Muscle layer of colon (tissue), 2 donors: ENCODE measurements at regions not wholly inside any gene's neighbourhood (a gene's known extent, or its start where the extent isn't known, plus 50 kb on each side); places are given as distances from the start of the nearest gene placed in this dataset.

Experiments used
- H3K27ac ChIP-seq: one replicate; pipeline ENCODE4 v1.7.0; 2013; ENCODE audit warnings: low read depth, mild to moderate bottlenecking, low read length, moderate library complexity
- H3K27me3 ChIP-seq, 2 donors: one replicate each; pipeline ENCODE4 v1.7.0; 2013; ENCODE audit warnings: low read length in 2 of 2, mild to moderate bottlenecking in 2 of 2; ENCODE audit not compliant: insufficient read depth in 2 of 2, control insufficient read depth in 1 of 2
- H3K36me3 ChIP-seq: one replicate; pipeline ENCODE4 v1.7.0; 2013; ENCODE audit warnings: mild to moderate bottlenecking, low read length; ENCODE audit not compliant: insufficient read depth
- H3K4me1 ChIP-seq: one replicate; pipeline ENCODE4 v1.7.0; 2013; ENCODE audit warnings: mild to moderate bottlenecking, low read length; ENCODE audit not compliant: insufficient read depth
- H3K4me3 ChIP-seq, 2 donors: one replicate each; pipeline ENCODE4 v1.7.0; 2013; ENCODE audit warnings: low read length in 2 of 2, low read depth in 1 of 2, mild to moderate bottlenecking in 1 of 2, moderate library complexity in 1 of 2
- H3K9ac ChIP-seq: one replicate; pipeline ENCODE4 v1.7.0; 2013; ENCODE audit warnings: low read length
- H3K9me3 ChIP-seq: one replicate; pipeline ENCODE4 v1.7.0; 2013; ENCODE audit warnings: mild to moderate bottlenecking, low read length
- donor health status: abdominal sarcoma.
- donor health status: Adenocarcinoma of cecum.

GRCh38 chr13:72104656-72105180 lies 237.7 kb upstream of the DACH1 start:
- Histone ChIP-seq H3K4me1 (no peaks in the 10 kb centered on the region), H3K27me3 (no peaks in the 10 kb centered on the region), H3K36me3 (no peaks in the 10 kb centered on the region), H3K9me3 (no peaks in the 10 kb centered on the region), H3K4me3 (no peak overlapping the region), H3K9ac (no peak overlapping the region), H3K27ac (no peak overlapping the region)

GRCh38 chr13:72101768-72102400 lies 234.9 kb upstream of the DACH1 start:
- Histone ChIP-seq H3K4me3 (no peak overlapping the region), H3K4me1 (no peaks in the 10 kb centered on the region), H3K9ac (no peak overlapping the region), H3K36me3 (no peaks in the 10 kb centered on the region), H3K27me3 (no peaks in the 10 kb centered on the region), H3K9me3 (no peaks in the 10 kb centered on the region), H3K27ac (no peak overlapping the region)

- no peaks in the 10 kb centered on the region for H3K27me3 ChIP-seq
- no peak overlapping the region for H3K4me3 ChIP-seq
- no peaks in the 10 kb centered on the region for H3K9me3 ChIP-seq
- no peak overlapping the region for H3K27ac ChIP-seq
- H3K36me3 ChIP-seq, result no peaks in the 10 kb centered on the region
- H3K4me1 ChIP-seq, result no peaks in the 10 kb centered on the region
- no peak overlapping the region for H3K9ac ChIP-seq
Measured at GRCh38 chr13:72100339-72100738, 233.3 kb upstream of the DACH1 start.

- no peak overlapping the region for H3K9ac ChIP-seq
- no peaks in the 10 kb centered on the region for H3K27me3 ChIP-seq
Measured at GRCh38 chr13:72097568-72097967, 230.6 kb upstream of the DACH1 start.

GRCh38 chr13:72093262-72093661 lies 226.3 kb upstream of the DACH1 start:
- H3K9me3 ChIP-seq, result no peaks in the 10 kb centered on the region
- H3K4me3 ChIP-seq, result no peak overlapping the region
- H3K27ac ChIP-seq, result no peak overlapping the region
- H3K9ac ChIP-seq, result no peak overlapping the region
- no peaks in the 10 kb centered on the region for H3K36me3 ChIP-seq
- H3K4me1 ChIP-seq, result no peaks in the 10 kb centered on the region
- H3K27me3 ChIP-seq, result no peaks in the 10 kb centered on the region

More at GRCh38 chr13:72097568-72097967, 230.6 kb upstream of the DACH1 start:
- Histone ChIP-seq H3K27ac (no peak overlapping the region), H3K4me3 (no peak overlapping the region), H3K9me3 (no peaks in the 10 kb centered on the region), H3K4me1 (no peaks in the 10 kb centered on the region), H3K36me3 (no peaks in the 10 kb centered on the region)

GRCh38 chr13:72074663-72075062 lies 207.7 kb upstream of the DACH1 start:
- Histone ChIP-seq H3K27me3 (no peaks in the 10 kb centered on the region), H3K27ac (no peak overlapping the region), H3K4me3 (no peak overlapping the region), H3K4me1 (no peaks in the 10 kb centered on the region), H3K36me3 (no peaks in the 10 kb centered on the region), H3K9ac (no peak overlapping the region), H3K9me3 (no peaks in the 10 kb centered on the region)

- Histone ChIP-seq H3K9me3 (no peaks in the 10 kb centered on the region), H3K27ac (no peak overlapping the region), H3K4me3 (no peak overlapping the region), H3K9ac (no peak overlapping the region), H3K27me3 (no peaks in the 10 kb centered on the region), H3K4me1 (no peaks in the 10 kb centered on the region), H3K36me3 (no peaks in the 10 kb centered on the region)
Measured at GRCh38 chr13:72072261-72072660, 205.3 kb upstream of the DACH1 start.

GRCh38 chr13:72071713-72072112 lies 204.7 kb upstream of the DACH1 start:
- Histone ChIP-seq H3K4me1 (no peaks in the 10 kb centered on the region), H3K27me3 (no peaks in the 10 kb centered on the region), H3K9ac (no peak overlapping the region), H3K9me3 (no peaks in the 10 kb centered on the region), H3K27ac (no peak overlapping the region), H3K36me3 (no peaks in the 10 kb centered on the region), H3K4me3 (no peak overlapping the region)

- no peaks in the 10 kb centered on the region for H3K4me1 ChIP-seq
- no peak overlapping the region for H3K9ac ChIP-seq
- H3K27me3 ChIP-seq, result no peaks in the 10 kb centered on the region
- no peak overlapping the region for H3K4me3 ChIP-seq
- no peaks in the 10 kb centered on the region for H3K9me3 ChIP-seq
- H3K36me3 ChIP-seq, result no peaks in the 10 kb centered on the region
- no peak overlapping the region for H3K27ac ChIP-seq
Measured at GRCh38 chr13:72062566-72062965, 195.6 kb upstream of the DACH1 start.

GRCh38 chr13:72061613-72062012 lies 194.6 kb upstream of the DACH1 start:
- Histone ChIP-seq H3K27me3 (no peaks in the 10 kb centered on the region), H3K9me3 (no peaks in the 10 kb centered on the region), H3K4me1 (no peaks in the 10 kb centered on the region)

GRCh38 chr13:72050251-72050650 lies 183.2 kb upstream of the DACH1 start:
- H3K9me3 ChIP-seq, result no peaks in the 10 kb centered on the region
- no peaks in the 10 kb centered on the region for H3K4me1 ChIP-seq
- H3K27me3 ChIP-seq, result no peaks in the 10 kb centered on the region
- no peaks in the 10 kb centered on the region for H3K36me3 ChIP-seq
- H3K9ac ChIP-seq, result no peak overlapping the region
- H3K27ac ChIP-seq, result no peak overlapping the region
- H3K4me3 ChIP-seq, result no peak overlapping the region

More at GRCh38 chr13:72061613-72062012, 194.6 kb upstream of the DACH1 start:
- Histone ChIP-seq H3K4me3 (no peak overlapping the region), H3K27ac (no peak overlapping the region), H3K9ac (no peak overlapping the region), H3K36me3 (no peaks in the 10 kb centered on the region)

- Histone ChIP-seq H3K4me3 (no peak overlapping the region), H3K27me3 (no peaks in the 10 kb centered on the region), H3K4me1 (no peaks in the 10 kb centered on the region), H3K36me3 (no peaks in the 10 kb centered on the region), H3K27ac (no peak overlapping the region), H3K9me3 (no peaks in the 10 kb centered on the region), H3K9ac (no peak overlapping the region)
Measured at GRCh38 chr13:72043366-72043765, 176.4 kb upstream of the DACH1 start.
